NB4 (cell line): ENCODE measurements at regions not wholly inside any gene's neighbourhood (a gene's known extent, or its start where the extent isn't known, plus 50 kb on each side); places are given as distances from the start of the nearest gene placed in this dataset.

ENCODE experiments used
- DNase-seq: peaks from one replicate; pipeline ENCODE4 v3.0.0; 2010; ENCODE audit warnings: low read depth
- H3K4me3 ChIP-seq: one replicate; pipeline ENCODE4 v1.5.1; 2011; ENCODE audit warnings: mild to moderate bottlenecking, low read depth, low read length, moderate library complexity
- CTCF ChIP-seq: IDR thresholded peaks from one replicate; pipeline ENCODE4 v1.5.1; 2012; ENCODE audit warnings: low read depth, low read length
- MAX ChIP-seq: IDR thresholded peaks from 2 replicates; pipeline ENCODE4 v1.6.1; 2011; ENCODE audit warnings: low read depth, low read length
- MYC ChIP-seq: IDR thresholded peaks from 2 replicates; pipeline ENCODE4 v1.6.1; 2011; ENCODE audit warnings: low read depth, low read length
- POLR2A ChIP-seq: IDR thresholded peaks from 2 replicates; pipeline ENCODE4 v1.6.1; 2011; ENCODE audit warnings: mild to moderate bottlenecking; ENCODE audit not compliant: insufficient read length; ENCODE audit errors: extremely low read depth

DNA sequence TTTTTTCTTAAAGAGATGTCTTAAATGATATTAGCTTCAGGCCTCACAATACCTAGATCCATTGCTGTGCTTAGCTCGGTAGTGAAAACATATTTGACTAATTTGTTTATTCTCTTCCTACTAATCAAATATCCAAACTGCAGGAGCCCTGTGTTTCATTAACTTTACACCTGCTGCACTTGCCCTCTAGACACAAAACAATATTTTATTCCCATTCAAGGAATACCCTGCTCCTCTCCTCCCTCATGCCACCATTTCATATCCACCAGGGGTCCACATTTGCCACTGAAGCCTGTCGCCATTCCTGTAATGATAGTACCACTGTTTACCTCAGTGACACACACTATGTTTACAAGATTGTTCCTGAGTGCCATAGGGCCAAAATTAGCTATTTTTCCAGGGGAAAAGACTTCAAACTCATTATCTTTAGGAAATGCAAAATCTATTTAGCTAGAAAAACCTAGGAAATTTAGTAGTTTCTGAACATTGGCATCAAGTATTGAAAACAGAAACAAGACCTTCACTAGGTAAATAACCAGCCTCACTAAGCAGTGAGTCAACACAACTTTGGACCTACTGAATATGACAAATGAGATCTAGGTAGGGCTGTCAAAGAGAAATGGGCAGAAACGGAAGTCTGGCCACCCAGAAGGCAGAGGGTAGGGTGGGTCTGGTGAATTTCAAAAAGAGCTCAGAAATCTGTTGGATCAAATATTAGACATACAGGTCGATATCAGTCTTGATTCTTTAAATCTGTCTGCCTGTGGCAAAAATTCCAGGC is 134.6 kb upstream of the KCNK1 start:
- TF ChIP-seq MYC (no peak), CTCF (no peak), POLR2A (no peak), MAX (no peak)
- no peak for DNase-seq
- no peak overlapping the region for H3K4me3 ChIP-seq

DNA sequence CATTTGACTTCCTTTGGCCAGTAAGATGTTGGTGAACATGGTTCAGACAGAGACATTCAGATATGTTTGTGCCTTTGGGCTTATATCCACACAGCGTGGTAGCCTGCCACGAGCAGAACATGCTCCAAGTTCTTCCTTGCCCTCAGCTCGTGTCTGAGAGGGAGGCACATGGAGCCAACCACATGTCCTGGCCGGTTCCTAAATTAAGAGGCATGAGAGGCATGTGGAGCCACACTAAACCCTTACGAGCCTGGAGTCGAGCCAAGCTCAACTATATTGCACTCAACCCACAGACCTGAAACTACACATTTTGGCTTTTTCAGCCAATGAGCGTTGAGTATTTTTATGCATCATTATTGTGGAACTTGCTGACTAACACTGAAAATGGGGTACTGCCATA is 133.7 kb upstream of the KCNK1 start:
- no peak overlapping the region for H3K4me3 ChIP-seq
- TF ChIP-seq MYC, result no peak
- no peak for TF ChIP-seq POLR2A
- TF ChIP-seq CTCF, result no peak
- TF ChIP-seq MAX, result no peak
- DNase-seq, result no peak

- DNase-seq, result no peak
- TF ChIP-seq CTCF (no peak), POLR2A (no peak), MYC (no peak), MAX (no peak)
- no peak overlapping the region for H3K4me3 ChIP-seq
Observed at GRCh38 chr1:233482388-233482787, 131.5 kb upstream of the KCNK1 start.

- DNase-seq, result no peak
- H3K4me3 ChIP-seq, result no peak overlapping the region
- TF ChIP-seq POLR2A, result no peak
- TF ChIP-seq CTCF, result no peak
- TF ChIP-seq MYC, result no peak
- TF ChIP-seq MAX, result no peak
Observed at GRCh38 chr1:233485385-233485784, 128.5 kb upstream of the KCNK1 start.

- no peak for DNase-seq
- H3K4me3 ChIP-seq, result no peak overlapping the region
- no peak for TF ChIP-seq CTCF
- no peak for TF ChIP-seq MYC
- TF ChIP-seq POLR2A, result no peak
- TF ChIP-seq MAX, result no peak
Observed at GRCh38 chr1:233485809-233486398, 128.0 kb upstream of the KCNK1 start.
